A673 (cell line): ENCODE measurements at regions not wholly inside any gene's neighbourhood (a gene's known extent, or its start where the extent isn't known, plus 50 kb on each side); places are given as distances from the start of the nearest gene placed in this dataset.

Source experiments
- BruUV-seq: library from RNA; stranded (reverse); fragments of 400-500 nt; replicated peaks from 2 replicates; lab custom pipeline; 2021; lab: Mats Ljungman, UMichigan
- CTCF ChIA-PET: fragments of 300-600 bp; sonication (Branson Sonifier 250); formaldehyde crosslinking; loops from one replicate; lab custom pipeline; 2022; ENCODE audit warnings: antibody characterized with exemption; lab: Charles Lee
- POLR2A ChIA-PET: fragments of 300-600 bp; sonication (Branson Sonifier 250); formaldehyde crosslinking; loops from one replicate; lab custom pipeline; 2022; ENCODE audit warnings: antibody characterized with exemption; ENCODE audit not compliant: low non-redundant PET; lab: Charles Lee
- DNase-seq: peaks from one replicate; pipeline ENCODE4 v3.0.0-alpha.2; 2015; ENCODE audit warnings: low spot score
- H3K27ac ChIP-seq: fragments of 200-600 bp; sonication (generic); 2 replicates; pipeline ENCODE4 v1.5.1; 2016; ENCODE audit warnings: mixed run types, low read depth, mild to moderate bottlenecking, mixed read lengths, antibody characterized with exemption, low read length; ENCODE audit not compliant: poor library complexity, severe bottlenecking
- H3K27me3 ChIP-seq: fragments of 200-600 bp; sonication (generic); replicated peaks from 2 replicates; pipeline ENCODE4 v1.6.1; 2017; ENCODE audit warnings: mixed run types, low read depth, mild to moderate bottlenecking, mixed read lengths, antibody characterized with exemption, low read length; ENCODE audit not compliant: insufficient read depth, poor library complexity
- H3K36me3 ChIP-seq: fragments of 200-600 bp; sonication (generic); 2 replicates; pipeline ENCODE4 v1.6.1; 2016; ENCODE audit warnings: mixed run types, mild to moderate bottlenecking, mixed read lengths, antibody characterized with exemption, low read length; ENCODE audit not compliant: insufficient read depth, poor library complexity, severe bottlenecking
- H3K4me1 ChIP-seq: fragments of 200-600 bp; sonication (generic); 2 replicates; pipeline ENCODE4 v1.6.1; 2017; ENCODE audit warnings: mixed run types, mild to moderate bottlenecking, mixed read lengths, antibody characterized with exemption, low read length; ENCODE audit not compliant: insufficient read depth, poor library complexity, severe bottlenecking
- H3K4me3 ChIP-seq: fragments of 200-600 bp; sonication (generic); 2 replicates; pipeline ENCODE4 v1.5.1; 2016; ENCODE audit warnings: low read depth, mixed run types, mild to moderate bottlenecking, mixed read lengths, low read length; ENCODE audit not compliant: poor library complexity, severe bottlenecking
- H3K9me3 ChIP-seq: fragments of 200-600 bp; sonication (generic); 2 replicates; pipeline ENCODE4 v1.6.1; 2016; ENCODE audit warnings: mixed run types, low read depth, mild to moderate bottlenecking, mixed read lengths, antibody characterized with exemption, low read length; ENCODE audit not compliant: poor library complexity, severe bottlenecking
- CTCF ChIP-seq: fragments of 300-800, 200-600 bp; sonication (generic); conservative IDR thresholded peaks from 2 replicates; pipeline ENCODE4 v1.5.1; 2017; ENCODE audit warnings: low read depth, mild to moderate bottlenecking, antibody characterized with exemption, low read length, moderate library complexity, mixed read lengths
- EZH2 ChIP-seq: fragments of 200-600 bp; sonication (generic); IDR thresholded peaks from 2 replicates; pipeline ENCODE4 v1.6.1; 2017; ENCODE audit warnings: borderline replicate concordance, low read depth, mild to moderate bottlenecking, mixed read lengths, antibody characterized with exemption, low read length; ENCODE audit not compliant: poor library complexity, severe bottlenecking
- intact Hi-C: fragments of 100-400 bp; cut with micrococcal nuclease; formaldehyde crosslinking; loops from one replicate; pipeline ENCODE4 v1.10.0; 2022; ENCODE audit not compliant: unreplicated experiment

DNA sequence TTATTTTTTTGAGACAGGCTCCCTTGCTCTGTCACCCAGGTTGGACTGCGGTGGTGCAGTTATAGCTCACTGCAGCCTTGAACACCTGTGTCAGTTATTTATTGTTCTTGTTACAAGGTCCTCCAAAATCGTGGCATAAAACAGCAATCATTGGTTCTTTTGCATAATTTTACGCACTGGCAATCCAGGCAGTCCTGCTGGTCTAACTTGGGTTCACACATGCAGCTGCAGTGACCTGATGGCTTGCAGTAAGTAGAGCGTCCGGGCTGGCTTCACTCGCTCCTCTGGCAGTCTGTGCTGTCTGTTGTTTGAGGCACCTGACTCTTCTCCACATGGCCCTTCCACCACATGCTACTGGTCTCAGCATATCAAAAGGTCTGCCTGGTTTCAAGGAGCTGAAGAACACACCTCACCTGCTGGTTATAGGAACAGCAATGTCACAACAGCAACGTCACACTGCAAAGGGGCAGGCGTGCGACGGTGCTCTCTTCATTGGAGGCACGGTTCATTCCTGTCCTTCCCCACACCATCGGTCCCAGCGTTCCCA lies 894.6 kb downstream of the TRIML1 start:
- peaks cover 57% of the 10 kb centered on the region for H3K27me3 ChIP-seq
- no peak overlapping the region for H3K4me3 ChIP-seq
- DNase-seq: no peak
- intact Hi-C loops: no loop called here
- CTCF ChIA-PET: no interaction called here
- no peak for TF ChIP-seq EZH2
- TF ChIP-seq CTCF: no peak
- H3K9me3 ChIP-seq: no peaks in the 10 kb centered on the region
- POLR2A ChIA-PET: no interaction called here
- H3K27ac ChIP-seq: no peak overlapping the region
- H3K4me1 ChIP-seq: no peaks in the 10 kb centered on the region
- no peaks in the 10 kb centered on the region for H3K36me3 ChIP-seq
- no TSS peak for BruUV-seq

- H3K9me3 ChIP-seq: no peaks in the 10 kb centered on the region
- H3K27me3 ChIP-seq: peaks cover 52% of the 10 kb centered on the region
- ChIA-PET CTCF (no interaction called here), POLR2A (no interaction called here)
- TF ChIP-seq EZH2 (no peak), CTCF (no peak)
- no peak for DNase-seq
- no peaks in the 10 kb centered on the region for H3K36me3 ChIP-seq
- no TSS peak for BruUV-seq
- H3K4me3 ChIP-seq: no peak overlapping the region
- intact Hi-C loops: no loop called here
- H3K27ac ChIP-seq: no peak overlapping the region
- no peaks in the 10 kb centered on the region for H3K4me1 ChIP-seq
Observed at GRCh38 chr4:189035091-189035490, 895.9 kb downstream of the TRIML1 start.

- POLR2A ChIA-PET: no interaction called here
- Histone ChIP-seq H3K4me3 (no peak overlapping the region), H3K4me1 (no peaks in the 10 kb centered on the region), H3K27me3 (peaks cover 52% of the 10 kb centered on the region), H3K27ac (no peak overlapping the region), H3K36me3 (no peaks in the 10 kb centered on the region), H3K9me3 (no peaks in the 10 kb centered on the region)
- BruUV-seq: no TSS peak
- intact Hi-C loops: no loop called here
- no peak for TF ChIP-seq EZH2
- TF ChIP-seq CTCF: no peak
- no peak for DNase-seq
- CTCF ChIA-PET: no interaction called here
Observed at GRCh38 chr4:189035654-189036053, 896.4 kb downstream of the TRIML1 start.
